ENCODE measurements at regions not wholly inside any gene's neighbourhood (a gene's known extent, or its start where the extent isn't known, plus 50 kb on each side); places are given as distances from the start of the nearest gene placed in this dataset.

DNA sequence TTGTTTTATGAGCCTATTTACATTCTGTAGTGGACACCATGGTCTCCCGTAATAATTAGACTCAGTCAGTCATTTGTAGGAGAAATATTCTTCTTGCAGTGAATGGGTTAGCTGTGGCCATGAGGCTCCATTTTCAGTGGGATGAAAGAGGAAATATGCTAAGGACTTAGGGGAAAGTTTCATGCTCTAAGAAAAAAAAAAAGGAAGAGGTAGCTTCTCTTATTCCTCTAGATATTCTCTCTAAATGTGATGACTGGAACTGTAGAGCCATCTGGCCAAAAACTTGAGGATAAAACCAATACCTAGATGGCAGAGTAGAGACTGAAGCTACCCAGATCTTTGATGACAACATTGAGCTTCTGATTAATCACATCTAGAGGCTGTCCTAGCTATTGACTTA, 75.8 kb upstream of the SESN3 start:
- H3K9me3 ChIP-seq (ENCODE audit: insufficient read depth, low read length): no peaks in the 10 kb centered on the region
- no peaks in the 10 kb centered on the region for H3K27me3 ChIP-seq (ENCODE audit: low read depth, low read length)
- no peak overlapping the region for H3K9ac ChIP-seq (ENCODE audit: low read length)
- H3K4me1 ChIP-seq (ENCODE audit: low read length): peaks cover 12% of the 10 kb centered on the region
- no peak overlapping the region for H2AFZ ChIP-seq (ENCODE audit: low read depth, low read length)
- H3K4me3 ChIP-seq (ENCODE audit: low read length): no peak overlapping the region
- no peak overlapping the region for H3K27ac ChIP-seq (ENCODE audit: low read length)
- H3K4me2 ChIP-seq (ENCODE audit: low read length): no peak overlapping the region
- no peaks in the 10 kb centered on the region for H4K20me1 ChIP-seq (ENCODE audit: insufficient read depth, low read length)
- H3K36me3 ChIP-seq (replicated peaks; ENCODE audit: low read depth, low read length): no peaks in the 10 kb centered on the region
- TF ChIP-seq, protein P1, sequence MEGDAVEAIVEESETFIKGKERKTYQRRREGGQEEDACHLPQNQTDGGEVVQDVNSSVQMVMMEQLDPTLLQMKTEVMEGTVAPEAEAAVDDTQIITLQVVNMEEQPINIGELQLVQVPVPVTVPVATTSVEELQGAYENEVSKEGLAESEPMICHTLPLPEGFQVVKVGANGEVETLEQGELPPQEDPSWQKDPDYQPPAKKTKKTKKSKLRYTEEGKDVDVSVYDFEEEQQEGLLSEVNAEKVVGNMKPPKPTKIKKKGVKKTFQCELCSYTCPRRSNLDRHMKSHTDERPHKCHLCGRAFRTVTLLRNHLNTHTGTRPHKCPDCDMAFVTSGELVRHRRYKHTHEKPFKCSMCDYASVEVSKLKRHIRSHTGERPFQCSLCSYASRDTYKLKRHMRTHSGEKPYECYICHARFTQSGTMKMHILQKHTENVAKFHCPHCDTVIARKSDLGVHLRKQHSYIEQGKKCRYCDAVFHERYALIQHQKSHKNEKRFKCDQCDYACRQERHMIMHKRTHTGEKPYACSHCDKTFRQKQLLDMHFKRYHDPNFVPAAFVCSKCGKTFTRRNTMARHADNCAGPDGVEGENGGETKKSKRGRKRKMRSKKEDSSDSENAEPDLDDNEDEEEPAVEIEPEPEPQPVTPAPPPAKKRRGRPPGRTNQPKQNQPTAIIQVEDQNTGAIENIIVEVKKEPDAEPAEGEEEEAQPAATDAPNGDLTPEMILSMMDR (IDR thresholded peaks at IDR 0.05; ENCODE audit: low read depth, low read length): no peak
- TF ChIP-seq EZH2phosphoT487 (IDR thresholded peaks at IDR 0.05; ENCODE audit: low read depth): no peak
- H3K79me2 ChIP-seq (ENCODE audit: low read length): no peaks in the 10 kb centered on the region

DNA sequence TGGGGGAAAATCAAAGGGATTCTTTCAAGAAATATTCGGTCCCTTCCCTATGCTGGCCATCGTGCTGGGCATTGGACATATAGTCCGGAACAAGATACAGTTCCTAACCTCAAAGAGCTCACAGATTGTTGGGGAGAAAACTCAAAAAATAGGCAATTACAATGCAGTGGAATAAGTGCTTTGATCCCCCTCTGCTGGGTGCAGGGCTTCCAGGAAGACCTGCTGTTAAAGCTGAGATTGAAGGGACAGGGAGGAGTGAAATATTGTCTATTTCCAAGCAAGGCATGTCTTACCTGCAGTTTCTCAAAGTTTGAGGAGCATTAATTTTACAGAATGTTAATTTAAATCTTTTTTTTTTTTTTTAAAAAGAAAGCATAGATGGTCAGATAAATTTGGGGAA, 75.1 kb upstream of the SESN3 start:
- TF ChIP-seq, protein P1 (IDR thresholded peaks at IDR 0.05; ENCODE audit: low read depth, low read length): no peak
- TF ChIP-seq EZH2phosphoT487 (IDR thresholded peaks at IDR 0.05; ENCODE audit: low read depth): no peak

DNA sequence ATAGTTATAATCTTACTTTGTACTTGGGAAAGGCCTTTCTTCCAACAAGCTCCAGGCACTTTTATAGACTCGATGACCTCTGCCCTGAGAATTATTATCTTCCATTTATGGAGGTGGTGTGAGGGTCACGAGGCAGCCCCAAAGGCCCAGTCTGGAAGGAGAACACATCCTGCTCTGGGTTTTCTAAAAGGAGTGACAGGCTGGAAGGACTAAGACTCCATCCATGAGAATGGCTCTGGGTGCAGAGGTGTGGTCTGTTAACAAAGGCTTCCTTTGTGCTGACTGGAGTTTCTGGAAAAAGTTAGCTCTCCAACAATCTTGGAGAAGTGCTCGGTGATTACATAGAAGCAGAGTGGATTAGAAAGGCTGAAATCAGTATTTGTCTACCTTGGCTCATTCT, 74.7 kb upstream of the SESN3 start:
- H3K9me3 ChIP-seq (ENCODE audit: insufficient read depth, low read length): no peaks in the 10 kb centered on the region
- H3K4me2 ChIP-seq (ENCODE audit: low read length): no peak overlapping the region
- no peak overlapping the region for H2AFZ ChIP-seq (ENCODE audit: low read depth, low read length)
- peaks cover 12% of the 10 kb centered on the region for H3K4me1 ChIP-seq (ENCODE audit: low read length)
- H3K4me3 ChIP-seq (ENCODE audit: low read length): no peak overlapping the region
- H4K20me1 ChIP-seq (ENCODE audit: insufficient read depth, low read length): no peaks in the 10 kb centered on the region
- no peaks in the 10 kb centered on the region for H3K27me3 ChIP-seq (ENCODE audit: low read depth, low read length)
- H3K27ac ChIP-seq (ENCODE audit: low read length): no peak overlapping the region
- no peak for TF ChIP-seq EZH2phosphoT487 (IDR thresholded peaks at IDR 0.05; ENCODE audit: low read depth)
- TF ChIP-seq, protein P1 (IDR thresholded peaks at IDR 0.05; ENCODE audit: low read depth, low read length): no peak
- H3K79me2 ChIP-seq (ENCODE audit: low read length): no peaks in the 10 kb centered on the region
- no peak overlapping the region for H3K9ac ChIP-seq (ENCODE audit: low read length)
- no peaks in the 10 kb centered on the region for H3K36me3 ChIP-seq (replicated peaks; ENCODE audit: low read depth, low read length)

More for the DNA sequence above, 75.1 kb upstream of the SESN3 start:
- Histone ChIP-seq H3K27ac (ENCODE audit: low read length) (no peak overlapping the region), H3K4me3 (ENCODE audit: low read length) (no peak overlapping the region), H3K36me3 (replicated peaks; ENCODE audit: low read depth, low read length) (no peaks in the 10 kb centered on the region), H3K9me3 (ENCODE audit: insufficient read depth, low read length) (no peaks in the 10 kb centered on the region), H3K27me3 (ENCODE audit: low read depth, low read length) (no peaks in the 10 kb centered on the region), H4K20me1 (ENCODE audit: insufficient read depth, low read length) (no peaks in the 10 kb centered on the region), H3K79me2 (ENCODE audit: low read length) (no peaks in the 10 kb centered on the region), H3K4me1 (ENCODE audit: low read length) (peaks cover 12% of the 10 kb centered on the region), H2AFZ (ENCODE audit: low read depth, low read length) (no peak overlapping the region), H3K4me2 (ENCODE audit: low read length) (no peak overlapping the region), H3K9ac (ENCODE audit: low read length) (no peak overlapping the region)

DNA sequence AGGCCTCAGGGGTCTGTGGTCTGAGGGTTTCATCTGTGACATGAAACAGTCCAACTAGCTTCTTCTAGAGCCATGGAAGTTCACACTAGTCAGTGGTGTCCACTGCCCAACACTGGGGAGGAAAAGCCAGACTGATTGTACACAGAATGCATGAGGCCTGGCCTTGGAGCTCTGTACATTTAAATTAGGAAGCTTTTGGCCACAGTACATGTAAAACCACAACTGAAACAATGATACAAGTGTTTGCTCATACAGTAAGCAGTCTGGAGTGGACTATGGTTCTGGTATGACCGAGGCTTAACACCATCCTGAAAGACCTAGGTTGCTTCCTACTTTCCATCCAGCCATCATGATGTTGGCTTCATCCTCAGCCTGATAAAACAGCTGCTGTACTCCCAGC, 73.8 kb upstream of the SESN3 start:
- Histone ChIP-seq H4K20me1 (ENCODE audit: insufficient read depth, low read length) (no peaks in the 10 kb centered on the region), H3K9me3 (ENCODE audit: insufficient read depth, low read length) (no peaks in the 10 kb centered on the region), H3K9ac (ENCODE audit: low read length) (no peak overlapping the region), H3K4me1 (ENCODE audit: low read length) (peaks cover 12% of the 10 kb centered on the region), H3K4me3 (ENCODE audit: low read length) (no peak overlapping the region), H3K27me3 (ENCODE audit: low read depth, low read length) (no peaks in the 10 kb centered on the region), H3K36me3 (replicated peaks; ENCODE audit: low read depth, low read length) (no peaks in the 10 kb centered on the region), H3K4me2 (ENCODE audit: low read length) (no peak overlapping the region), H2AFZ (ENCODE audit: low read depth, low read length) (no peak overlapping the region), H3K79me2 (ENCODE audit: low read length) (no peaks in the 10 kb centered on the region), H3K27ac (ENCODE audit: low read length) (no peak overlapping the region)
- TF ChIP-seq, protein P1 (IDR thresholded peaks at IDR 0.05; ENCODE audit: low read depth, low read length): no peak
- no peak for TF ChIP-seq EZH2phosphoT487 (IDR thresholded peaks at IDR 0.05; ENCODE audit: low read depth)

All from OCI-LY3 (cell line).